H9 (cell line): ENCODE measurements at regions not wholly inside any gene's neighbourhood (a gene's known extent, or its start where the extent isn't known, plus 50 kb on each side); places are given as distances from the start of the nearest gene placed in this dataset.

ENCODE experiments used
- DNase-seq: peaks from one replicate; pipeline ENCODE4 v3.0.0-alpha.2; 2017
- H2AFZ ChIP-seq: one replicate; pipeline ENCODE4 v1.6.1; 2013; ENCODE audit warnings: mild to moderate bottlenecking, low read length, control low read depth, moderate library complexity
- H2AK5ac ChIP-seq: 2 replicates; pipeline ENCODE4 v1.6.1; 2013; ENCODE audit warnings: low read length, control low read depth, mixed read lengths; ENCODE audit not compliant: insufficient read length
- H2BK120ac ChIP-seq: one replicate; pipeline ENCODE4 v1.6.1; 2013; ENCODE audit warnings: low read depth, mild to moderate bottlenecking, low read length, control low read depth, inconsistent platforms; ENCODE audit not compliant: poor library complexity, severe bottlenecking
- H2BK12ac ChIP-seq: 2 replicates; pipeline ENCODE4 v1.6.1; 2013; ENCODE audit warnings: low read length, control low read depth, mixed read lengths, low read depth; ENCODE audit not compliant: insufficient read length
- H2BK15ac ChIP-seq: 2 replicates; pipeline ENCODE4 v1.6.1; 2013; ENCODE audit warnings: low read depth, low read length, control low read depth
- H2BK20ac ChIP-seq: one replicate; pipeline ENCODE4 v1.6.1; 2013; ENCODE audit warnings: low read depth, mild to moderate bottlenecking, low read length, control low read depth, inconsistent platforms; ENCODE audit not compliant: poor library complexity, severe bottlenecking
- H2BK5ac ChIP-seq: 2 replicates; pipeline ENCODE4 v1.6.1; 2013; ENCODE audit warnings: low read length, control low read depth, mixed read lengths; ENCODE audit not compliant: insufficient read length
- H3K14ac ChIP-seq: 2 replicates; pipeline ENCODE4 v1.6.1; 2013; ENCODE audit warnings: low read length, control low read depth; ENCODE audit not compliant: insufficient read depth
- H3K18ac ChIP-seq: 2 replicates; pipeline ENCODE4 v1.6.1; 2013; ENCODE audit warnings: low read depth, mild to moderate bottlenecking, mixed read lengths, low read length, control low read depth; ENCODE audit not compliant: insufficient read length
- H3K23ac ChIP-seq: 2 replicates; pipeline ENCODE4 v1.6.1; 2013; ENCODE audit warnings: low read length, control low read depth, mixed read lengths, low read depth; ENCODE audit not compliant: insufficient read length
- H3K23me2 ChIP-seq: 2 replicates; pipeline ENCODE4 v1.6.1; 2013; ENCODE audit warnings: low read depth, mild to moderate bottlenecking, mixed read lengths, low read length, control low read depth; ENCODE audit not compliant: insufficient read length, poor library complexity, severe bottlenecking
- H3K27ac ChIP-seq: 2 replicates; pipeline ENCODE4 v1.5.1; 2013; ENCODE audit warnings: low read length, control low read depth, mixed read lengths, low read depth; ENCODE audit not compliant: insufficient read length
- H3K27me3 ChIP-seq: 2 replicates; pipeline ENCODE4 v1.6.1; 2013; ENCODE audit warnings: low read length, control low read depth, inconsistent platforms; ENCODE audit not compliant: insufficient read depth
- H3K4ac ChIP-seq: 2 replicates; pipeline ENCODE4 v1.6.1; 2013; ENCODE audit warnings: low read depth, mild to moderate bottlenecking, control low read depth, inconsistent platforms, low read length, moderate library complexity
- H3K4me1 ChIP-seq: 2 replicates; pipeline ENCODE4 v1.6.1; 2013; ENCODE audit warnings: low read length, control low read depth, inconsistent platforms; ENCODE audit not compliant: insufficient read depth
- H3K4me2 ChIP-seq: 2 replicates; pipeline ENCODE4 v1.6.1; 2013; ENCODE audit warnings: low read length, control low read depth, mixed read lengths; ENCODE audit not compliant: insufficient read length, insufficient read depth
- H3K56ac ChIP-seq: 2 replicates; pipeline ENCODE4 v1.6.1; 2013; ENCODE audit warnings: low read depth, mild to moderate bottlenecking, mixed read lengths, low read length, control low read depth; ENCODE audit not compliant: insufficient read length
- H3K79me1 ChIP-seq: 2 replicates; pipeline ENCODE4 v1.6.1; 2013; ENCODE audit warnings: low read depth, mild to moderate bottlenecking, moderate library complexity, low read length, control low read depth, inconsistent platforms; ENCODE audit not compliant: insufficient read depth, poor library complexity, severe bottlenecking
- H3K79me2 ChIP-seq: 2 replicates; pipeline ENCODE4 v1.6.1; 2013; ENCODE audit warnings: low read length, control low read depth, inconsistent platforms; ENCODE audit not compliant: insufficient read depth
- H3K9ac ChIP-seq: 2 replicates; pipeline ENCODE4 v1.6.1; 2013; ENCODE audit warnings: low read length, control low read depth, mixed read lengths; ENCODE audit not compliant: insufficient read length; ENCODE audit errors: extremely low read depth
- H3K9me3 ChIP-seq: one replicate; pipeline ENCODE4 v1.6.1; 2013; ENCODE audit warnings: low read depth, low read length, inconsistent platforms; ENCODE audit not compliant: control insufficient read depth
- H3T11ph ChIP-seq: one replicate; pipeline ENCODE4 v1.6.1; 2013; ENCODE audit warnings: mild to moderate bottlenecking, low read length, control low read depth, inconsistent platforms
- H4K20me1 ChIP-seq: one replicate; pipeline ENCODE4 v1.6.1; 2013; ENCODE audit not compliant: control insufficient read depth, insufficient read length, insufficient read depth
- H4K5ac ChIP-seq: 2 replicates; pipeline ENCODE4 v1.6.1; 2013; ENCODE audit warnings: low read depth, mild to moderate bottlenecking, mixed read lengths, low read length, control low read depth; ENCODE audit not compliant: insufficient read length
- H4K8ac ChIP-seq: replicated peaks from 2 replicates; pipeline ENCODE4 v1.6.1; 2013; ENCODE audit warnings: low read length, control low read depth, mixed read lengths, low read depth; ENCODE audit not compliant: insufficient read length
- H4K91ac ChIP-seq: 2 replicates; pipeline ENCODE4 v1.6.1; 2013; ENCODE audit warnings: low read depth, mild to moderate bottlenecking, moderate library complexity, mixed read lengths, low read length, control low read depth; ENCODE audit not compliant: insufficient read length
- H3K27ac Mint-ChIP-seq, 3 experiments: 2 replicates in 2 of 3; 3 replicates in 1 of 3; pipeline ENCODE4 v1.8.0; 2020 to 2021; ENCODE audit warnings: mixed read lengths in 3 of 3, mild to moderate bottlenecking in 1 of 3, moderate library complexity in 1 of 3
- H3K27me3 Mint-ChIP-seq: 2 replicates; pipeline ENCODE4 v1.8.0; 2021; ENCODE audit warnings: low read depth, mild to moderate bottlenecking, moderate library complexity, mixed read lengths
- H3K36me3 Mint-ChIP-seq, 3 experiments: 2 replicates in 2 of 3; 3 replicates in 1 of 3; pipeline ENCODE4 v1.8.0; 2020 to 2021; ENCODE audit warnings: low read depth in 3 of 3, mixed read lengths in 3 of 3; ENCODE audit not compliant: insufficient read depth in 1 of 3
- H3K4me1 Mint-ChIP-seq, 2 experiments: 2 replicates each; pipeline ENCODE4 v1.8.0; 2020; ENCODE audit warnings: mixed read lengths in 2 of 2
- H3K4me3 Mint-ChIP-seq, 2 experiments: 2 replicates in 1 of 2; 3 replicates in 1 of 2; pipeline ENCODE4 v1.8.0; 2020 to 2021; ENCODE audit warnings: mild to moderate bottlenecking in 2 of 2, mixed read lengths in 2 of 2, moderate library complexity in 1 of 2
- H3K9me3 Mint-ChIP-seq, 2 experiments: 2 replicates in 1 of 2; 3 replicates in 1 of 2; pipeline ENCODE4 v1.8.0; 2020; ENCODE audit warnings: mild to moderate bottlenecking in 2 of 2, mixed read lengths in 2 of 2, moderate library complexity in 1 of 2
- WGBS: extraction: QIAGEN DNeasy Blood & Tissue Kit; methylation state at CpG from one replicate; pipeline ENCODE4 v1.1.7; 2013; ENCODE audit warnings: missing lambda C conversion rate, low lambda C conversion rate, mixed read lengths; ENCODE audit not compliant: insufficient read length; ENCODE audit errors: extremely low coverage; 5-methylcytosine and 5-hydroxymethylcytosine counted together
- TF ChIP-seq, protein P1 (sequence below): fragments of 200-600 bp; sonication (generic); conservative IDR thresholded peaks from 3 replicates; pipeline ENCODE4 v1.8.0; 2021; ENCODE audit warnings: antibody characterized with exemption, mild to moderate bottlenecking

DNA sequence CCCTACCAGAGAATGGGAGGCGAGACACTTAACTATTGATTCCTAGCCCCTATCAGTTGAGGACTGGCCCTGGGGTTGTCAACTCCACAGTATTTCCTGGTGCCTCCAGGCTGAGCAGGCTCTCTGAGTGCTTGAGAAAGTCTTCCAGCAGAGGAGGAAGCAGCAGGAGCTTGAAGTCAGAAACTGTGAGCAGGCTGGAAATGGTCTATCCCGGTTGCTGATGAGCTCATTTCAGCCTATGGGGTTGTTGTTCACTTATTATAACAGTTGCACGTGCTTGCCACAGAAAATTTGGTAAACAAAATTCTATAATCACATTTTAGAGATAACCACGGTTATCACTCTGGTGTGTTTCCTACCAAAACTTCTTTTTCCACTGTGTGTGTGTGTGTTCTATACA lies 254.7 kb upstream of the THUMPD2 start:
- no CpG with 5 or more reads among the region's 4 CpGs for WGBS
- Histone ChIP-seq H4K8ac (no peak overlapping the region), H2BK120ac (no peak overlapping the region), H3T11ph (no peak overlapping the region), H3K27me3 (no peaks in the 10 kb centered on the region), H2AK5ac (no peak overlapping the region), H3K4me2 (no peak overlapping the region), H2BK5ac (no peak overlapping the region), H2BK20ac (no peak overlapping the region), H3K23me2 (no peaks in the 10 kb centered on the region), H3K23ac (no peak overlapping the region), H4K20me1 (no peaks in the 10 kb centered on the region), H3K4me1 (no peaks in the 10 kb centered on the region), H4K91ac (no peak overlapping the region), H3K79me2 (no peaks in the 10 kb centered on the region), H2BK12ac (no peak overlapping the region), H3K9ac (no peak overlapping the region), H3K9me3 (peaks cover 6% of the 10 kb centered on the region), H2BK15ac (no peak overlapping the region), H2AFZ (no peak overlapping the region), H3K4ac (no peak overlapping the region), H3K79me1 (no peaks in the 10 kb centered on the region), H3K27ac (no peak overlapping the region), H3K56ac (no peak overlapping the region), H3K14ac (no peak overlapping the region), H4K5ac (no peak overlapping the region), H3K18ac (no peak overlapping the region)
- H3K27me3 Mint-ChIP-seq, result no peaks in the 10 kb centered on the region
- H3K4me3 Mint-ChIP-seq, result no peak overlapping the region
- DNase-seq, result no peak
- no peaks in the 10 kb centered on the region for H3K4me1 Mint-ChIP-seq
- peaks cover 2 to 8% (median 4%) of the 10 kb centered on the region in 3 experiments; a peak in 4 of 7 replicates for H3K36me3 Mint-ChIP-seq
- peaks cover 0 to 18% of the 10 kb centered on the region in 2 experiments; a peak in 3 of 5 replicates for H3K9me3 Mint-ChIP-seq
- no peak overlapping the region for H3K27ac Mint-ChIP-seq
- TF ChIP-seq, protein P1, sequence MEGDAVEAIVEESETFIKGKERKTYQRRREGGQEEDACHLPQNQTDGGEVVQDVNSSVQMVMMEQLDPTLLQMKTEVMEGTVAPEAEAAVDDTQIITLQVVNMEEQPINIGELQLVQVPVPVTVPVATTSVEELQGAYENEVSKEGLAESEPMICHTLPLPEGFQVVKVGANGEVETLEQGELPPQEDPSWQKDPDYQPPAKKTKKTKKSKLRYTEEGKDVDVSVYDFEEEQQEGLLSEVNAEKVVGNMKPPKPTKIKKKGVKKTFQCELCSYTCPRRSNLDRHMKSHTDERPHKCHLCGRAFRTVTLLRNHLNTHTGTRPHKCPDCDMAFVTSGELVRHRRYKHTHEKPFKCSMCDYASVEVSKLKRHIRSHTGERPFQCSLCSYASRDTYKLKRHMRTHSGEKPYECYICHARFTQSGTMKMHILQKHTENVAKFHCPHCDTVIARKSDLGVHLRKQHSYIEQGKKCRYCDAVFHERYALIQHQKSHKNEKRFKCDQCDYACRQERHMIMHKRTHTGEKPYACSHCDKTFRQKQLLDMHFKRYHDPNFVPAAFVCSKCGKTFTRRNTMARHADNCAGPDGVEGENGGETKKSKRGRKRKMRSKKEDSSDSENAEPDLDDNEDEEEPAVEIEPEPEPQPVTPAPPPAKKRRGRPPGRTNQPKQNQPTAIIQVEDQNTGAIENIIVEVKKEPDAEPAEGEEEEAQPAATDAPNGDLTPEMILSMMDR, result no peak
